ENCODE measurements at regions not wholly inside any gene's neighbourhood (a gene's known extent, or its start where the extent isn't known, plus 50 kb on each side); places are given as distances from the start of the nearest gene placed in this dataset.

Small RNA genes lying in the stretch of these regions (small RNA-seq; reads per million reads assigned to genes)
- 0 reads per million in 3 donors for gene RNU6-102P

Measured in sigmoid colon (tissue), 3 donors.